ENCODE measurements at regions not wholly inside any gene's neighbourhood (a gene's known extent, or its start where the extent isn't known, plus 50 kb on each side); places are given as distances from the start of the nearest gene placed in this dataset.

- no peak for DNase-seq (ENCODE audit: low spot score)
- TF ChIP-seq CTCF (conservative IDR thresholded peaks at IDR 0.05; ENCODE audit: low read length) = no peak
- TF ChIP-seq EZH2phosphoT487 (IDR thresholded peaks at IDR 0.05; ENCODE audit: borderline replicate concordance, low read depth, low read length) = no peak
- Histone ChIP-seq H2AFZ (ENCODE audit: low read length) (no peak overlapping the region), H3K9me3 (ENCODE audit: low read length) (no peaks in the 10 kb centered on the region), H3K27ac (ENCODE audit: low read depth, low read length, poor library complexity, severe bottlenecking) (no peak overlapping the region), H3K4me2 (ENCODE audit: low read length) (no peak overlapping the region), H4K20me1 (ENCODE audit: insufficient read depth, low read length) (no peaks in the 10 kb centered on the region), H3K4me3 (ENCODE audit: low read depth, low read length, poor library complexity, severe bottlenecking) (no peak overlapping the region), H3K4me1 (ENCODE audit: insufficient read depth, low read length, poor library complexity, severe bottlenecking) (no peaks in the 10 kb centered on the region), H3K79me2 (ENCODE audit: insufficient read depth, low read depth, low read length) (no peaks in the 10 kb centered on the region), H3K9me2 (ENCODE audit: insufficient read depth, low read length) (no peaks in the 10 kb centered on the region), H3K36me3 (ENCODE audit: insufficient read depth, low read length) (no peaks in the 10 kb centered on the region)
- intact Hi-C loops (cut with micrococcal nuclease; ENCODE audit: unreplicated experiment) = no loop called here
- POLR2A ChIA-PET = no interaction called here
- CTCF ChIA-PET (ENCODE audit: unreplicated experiment) = no interaction called here
- BruUV-seq (replicated peaks) = no TSS peak
Observed at GRCh38 chr9:16145196-16145950, 592.5 kb downstream of the CCDC171 start.

- BruUV-seq (replicated peaks) = no TSS peak
- intact Hi-C loops (cut with micrococcal nuclease; ENCODE audit: unreplicated experiment) = no loop called here
Observed at GRCh38 chr9:16147726-16148125, 594.9 kb downstream of the CCDC171 start.

More at GRCh38 chr9:16147726-16148125, 594.9 kb downstream of the CCDC171 start:
- H3K4me3 ChIP-seq (ENCODE audit: low read depth, low read length, poor library complexity, severe bottlenecking) = no peak overlapping the region
- H3K27ac ChIP-seq (ENCODE audit: low read depth, low read length, poor library complexity, severe bottlenecking) = no peak overlapping the region
- H3K9me3 ChIP-seq (ENCODE audit: low read length) = no peaks in the 10 kb centered on the region
- no peaks in the 10 kb centered on the region for H4K20me1 ChIP-seq (ENCODE audit: insufficient read depth, low read length)
- ChIA-PET CTCF (ENCODE audit: unreplicated experiment) (no interaction called here), POLR2A (no interaction called here)
- no peaks in the 10 kb centered on the region for H3K36me3 ChIP-seq (ENCODE audit: insufficient read depth, low read length)
- H3K79me2 ChIP-seq (ENCODE audit: insufficient read depth, low read depth, low read length) = no peaks in the 10 kb centered on the region
- no peak overlapping the region for H2AFZ ChIP-seq (ENCODE audit: low read length)
- no peak for DNase-seq (ENCODE audit: low spot score)
- no peak for TF ChIP-seq CTCF (conservative IDR thresholded peaks at IDR 0.05; ENCODE audit: low read length)
- TF ChIP-seq EZH2phosphoT487 (IDR thresholded peaks at IDR 0.05; ENCODE audit: borderline replicate concordance, low read depth, low read length) = no peak
- no peaks in the 10 kb centered on the region for H3K4me1 ChIP-seq (ENCODE audit: insufficient read depth, low read length, poor library complexity, severe bottlenecking)
- no peaks in the 10 kb centered on the region for H3K9me2 ChIP-seq (ENCODE audit: insufficient read depth, low read length)
- no peak overlapping the region for H3K4me2 ChIP-seq (ENCODE audit: low read length)
